NCI-H748 (cell line): ENCODE measurements at regions not wholly inside any gene's neighbourhood (a gene's known extent, or its start where the extent isn't known, plus 50 kb on each side); places are given as distances from the start of the nearest gene placed in this dataset.
"Not testable (repeated sequence)": the region's sequence is repeated elsewhere in the genome, so short reads cannot be mapped to it uniquely, and the experiment has no call there.

Source experiments
- DNase-seq: peaks from one replicate; lab custom pipeline; 2025; ENCODE audit not compliant: unreplicated experiment; lab: John Stamatoyannopoulos, UW

DNA sequence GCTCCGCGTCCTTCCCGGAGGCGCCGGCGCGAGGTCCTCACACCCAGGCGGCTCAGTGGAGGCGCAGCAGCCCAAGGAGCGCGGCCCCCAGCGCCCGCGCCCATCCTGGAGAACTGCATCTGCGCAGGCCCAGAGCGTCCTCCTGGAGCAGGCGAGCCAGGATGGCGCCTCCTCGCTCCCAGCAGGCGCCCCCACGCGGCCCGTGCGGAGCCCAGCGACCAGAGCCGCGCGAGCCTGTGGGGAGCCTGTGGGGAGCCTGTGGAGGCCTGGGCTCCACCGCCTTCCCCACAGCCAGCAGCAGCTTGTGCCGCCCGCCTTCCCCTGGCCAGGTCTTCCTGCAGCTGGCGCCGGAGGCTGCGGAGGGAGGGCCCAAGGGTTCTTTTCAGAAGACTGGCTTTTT is 953.9 kb downstream of the TMEM121 start:
- DNase-seq, result not testable (repeated sequence)

DNA sequence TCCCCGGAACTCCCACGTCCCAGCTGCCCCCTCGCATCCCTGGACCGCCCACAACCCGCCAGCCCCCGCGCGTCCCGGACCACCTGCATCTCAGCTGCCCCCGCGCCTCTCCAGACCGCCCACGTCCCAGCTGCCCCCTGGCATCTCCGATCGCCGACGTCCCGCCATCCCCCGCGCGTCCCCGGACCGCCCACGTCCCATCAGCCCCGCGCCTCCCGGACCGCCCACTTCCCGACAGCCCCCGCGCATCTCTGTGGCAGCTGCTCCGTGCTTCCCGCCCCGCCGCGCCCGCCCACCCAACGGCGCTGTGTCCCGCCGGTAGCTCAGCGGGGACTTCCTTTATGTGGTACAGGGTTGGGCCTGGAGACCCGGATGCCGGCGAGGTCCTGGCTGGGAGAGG is 955.8 kb downstream of the TMEM121 start:
- not testable (repeated sequence) for DNase-seq

DNA sequence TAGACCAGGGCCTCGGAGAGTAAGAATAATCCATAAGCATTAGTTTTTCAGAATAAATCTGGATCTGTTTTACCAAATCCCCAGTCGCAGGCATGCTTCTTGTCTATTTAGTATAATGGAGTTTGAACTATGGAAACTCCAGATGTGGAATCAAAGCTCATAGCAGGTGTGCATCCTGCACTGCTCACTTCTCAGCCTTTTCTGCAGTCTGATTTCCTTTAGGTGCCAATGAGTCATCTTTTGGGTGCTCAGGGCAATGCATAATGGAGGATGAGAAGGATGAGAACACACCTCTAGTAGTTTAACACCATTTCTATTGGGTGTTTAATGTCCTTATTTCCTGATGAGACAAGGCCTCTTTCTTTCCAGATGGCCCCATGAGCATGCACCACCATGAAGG is 961.2 kb downstream of the TMEM121 start:
- DNase-seq, result no peak

DNA sequence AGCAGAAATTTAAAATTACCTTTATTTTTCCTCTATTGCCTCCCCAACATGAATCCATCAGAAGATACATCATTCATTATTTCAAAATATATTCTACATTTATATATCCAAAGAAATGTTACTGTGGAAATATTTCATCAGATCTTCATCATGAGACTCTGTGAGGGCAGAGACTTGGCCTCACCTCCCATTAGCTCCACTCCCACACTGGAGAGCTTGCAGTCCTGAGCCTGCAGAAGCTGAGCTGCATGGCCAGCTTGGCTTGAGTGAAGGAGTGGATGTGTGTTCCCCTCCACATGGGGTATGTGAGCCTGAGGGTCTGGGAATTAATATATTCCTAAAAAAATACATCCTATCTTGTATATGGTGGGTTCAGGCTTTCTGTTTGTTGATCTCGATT is 961.9 kb downstream of the TMEM121 start:
- no peak for DNase-seq

DNA sequence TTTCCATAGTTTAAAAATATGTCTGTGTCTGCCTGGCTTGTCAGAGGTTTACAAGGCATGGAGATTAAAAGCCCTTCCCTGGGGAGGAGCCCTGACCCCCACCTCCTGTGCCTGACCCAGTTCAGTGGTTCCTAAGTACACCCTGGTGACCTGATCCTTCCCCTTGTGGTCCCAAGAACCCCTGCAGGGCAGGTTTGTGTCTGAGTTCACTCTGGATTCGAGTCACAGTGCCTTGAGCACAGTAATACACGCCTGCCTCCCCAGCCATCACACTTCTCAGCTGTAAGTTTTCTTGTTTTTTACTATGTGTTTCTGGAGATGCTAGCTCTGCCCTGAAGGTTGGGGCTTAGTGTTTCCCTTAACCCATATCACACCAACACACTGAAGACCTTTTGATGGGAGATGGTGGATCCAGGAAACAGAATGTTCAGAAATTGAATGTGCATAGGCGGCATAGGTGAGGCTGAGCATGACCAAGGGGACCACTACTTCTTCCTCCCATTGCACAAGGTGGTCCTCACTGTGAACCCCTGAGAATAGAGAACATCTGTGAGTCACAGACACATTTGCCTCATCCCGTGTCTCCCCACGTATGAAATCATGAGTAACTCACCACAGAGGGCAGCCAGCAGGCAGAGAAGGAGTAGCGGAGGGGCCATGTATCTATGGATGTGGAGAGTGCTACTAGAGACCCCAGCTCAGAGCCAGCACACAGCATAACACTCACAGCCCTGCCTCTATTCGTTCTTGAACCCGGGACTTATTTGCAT is 962.9 kb downstream of the TMEM121 start:
- DNase-seq, result no peak

DNA sequence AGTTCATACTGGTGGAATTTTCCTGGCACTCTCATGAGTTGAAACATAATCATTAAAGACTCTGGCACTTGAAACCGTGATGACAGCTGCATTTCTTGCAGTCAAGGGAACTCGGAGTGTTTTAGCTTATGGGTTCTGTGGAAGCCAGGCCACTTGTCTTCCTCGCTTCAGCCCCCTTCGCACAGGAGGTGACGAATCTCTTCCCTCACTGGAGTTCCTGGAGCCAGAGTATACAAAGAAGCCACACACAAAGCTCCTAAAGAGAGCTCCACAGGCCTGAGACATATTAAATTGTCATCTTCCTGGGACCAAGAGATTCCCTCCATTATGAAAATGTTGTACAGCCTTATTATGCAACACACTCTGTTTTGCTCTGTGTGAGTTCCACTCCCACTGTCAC is 964.1 kb downstream of the TMEM121 start:
- no peak for DNase-seq

DNA sequence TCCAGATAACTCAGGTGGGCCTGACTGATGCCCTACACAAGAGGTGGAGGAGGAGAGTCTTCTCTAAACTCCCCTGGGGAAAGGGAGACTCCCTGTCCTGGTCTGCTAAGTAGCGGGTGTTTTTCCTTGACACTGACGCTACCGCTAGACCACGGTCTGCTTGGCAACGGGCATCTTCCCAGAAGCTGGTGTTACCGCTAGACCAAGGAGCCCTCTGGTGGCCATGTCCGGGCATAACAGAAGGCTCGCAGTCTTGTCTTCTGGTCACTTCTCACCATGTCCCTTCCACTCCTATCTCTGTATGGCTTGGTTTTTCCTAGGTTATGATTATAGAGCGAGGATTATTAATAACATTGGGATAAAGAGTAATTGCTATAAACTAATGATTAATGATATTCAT is 965.5 kb downstream of the TMEM121 start:
- DNase-seq, result no peak

DNA sequence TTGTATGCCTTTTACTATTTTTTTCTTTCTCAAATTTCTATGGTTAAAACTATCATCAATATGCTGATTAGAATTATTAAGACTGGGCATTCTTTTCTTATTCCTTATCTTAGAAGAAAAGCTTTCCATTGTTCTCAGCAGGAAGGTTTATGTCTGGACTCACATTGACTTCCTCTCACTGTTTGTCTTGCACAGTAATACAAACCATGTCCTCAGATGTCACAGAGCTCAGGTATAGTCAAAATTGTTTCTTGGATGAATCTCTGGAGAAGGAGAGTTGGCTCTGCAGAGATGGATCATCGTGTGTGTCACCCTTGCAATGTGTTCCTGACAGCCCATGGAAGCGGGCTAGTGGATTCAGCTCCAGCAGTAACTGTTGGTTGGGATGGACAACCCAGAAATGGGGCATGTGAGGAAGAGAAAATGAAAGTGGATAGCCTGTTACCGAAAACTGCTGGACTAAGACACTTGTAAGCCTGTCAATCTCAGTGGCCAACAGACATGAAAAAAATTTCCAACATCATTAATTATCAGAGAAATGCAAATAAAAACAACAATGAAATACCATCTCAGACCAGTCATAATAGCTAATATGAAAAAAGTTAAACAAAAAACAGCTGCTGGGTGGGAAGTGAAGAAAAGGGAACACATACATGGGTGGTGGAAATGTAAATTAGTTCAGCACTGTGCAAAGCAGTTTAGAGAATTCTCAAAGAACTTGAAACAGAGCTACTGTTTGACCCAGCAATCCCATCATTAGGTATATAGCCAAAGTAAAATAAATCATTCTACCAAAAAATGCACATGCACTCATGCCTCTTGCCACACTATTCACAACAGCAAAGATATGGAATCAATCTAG is 967.8 kb downstream of the TMEM121 start:
- no peak for DNase-seq

DNA sequence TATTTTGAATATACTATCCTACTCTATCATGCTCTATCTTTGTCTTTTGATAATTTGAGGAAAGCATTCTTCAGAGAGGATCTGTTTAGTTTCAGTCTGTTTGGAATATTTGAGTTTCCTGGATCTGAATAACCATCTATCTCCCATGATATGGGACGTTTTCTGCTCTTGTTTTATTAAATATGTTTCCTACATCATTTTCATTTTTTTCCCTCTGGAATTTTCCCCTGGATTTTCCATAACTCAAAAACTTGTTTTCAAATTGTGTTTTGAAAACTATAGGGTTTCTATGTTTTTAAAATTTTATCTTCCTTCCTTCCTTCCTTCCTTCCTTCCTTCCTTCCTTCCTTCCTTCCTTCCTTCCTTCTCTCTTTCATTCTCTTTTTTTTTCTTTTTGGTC is 974.2 kb downstream of the TMEM121 start:
- no peak for DNase-seq

DNA sequence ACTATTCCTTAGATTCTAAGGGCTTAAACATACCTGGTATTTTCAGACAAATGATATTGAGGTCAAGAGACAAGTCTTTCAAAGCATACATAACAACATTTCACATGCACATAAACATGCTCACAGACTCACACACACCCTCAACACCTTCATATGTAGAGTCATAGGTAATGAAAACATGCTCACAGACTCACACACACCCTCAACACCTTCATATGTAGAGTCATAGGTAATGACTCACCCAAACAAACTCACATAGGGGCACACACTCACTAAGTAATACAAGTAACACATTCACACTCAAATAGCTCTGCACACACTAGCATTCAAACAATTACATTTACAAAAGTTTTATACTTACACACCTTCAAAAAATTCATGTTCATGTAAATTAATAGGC is 975.5 kb downstream of the TMEM121 start:
- no peak for DNase-seq

DNA sequence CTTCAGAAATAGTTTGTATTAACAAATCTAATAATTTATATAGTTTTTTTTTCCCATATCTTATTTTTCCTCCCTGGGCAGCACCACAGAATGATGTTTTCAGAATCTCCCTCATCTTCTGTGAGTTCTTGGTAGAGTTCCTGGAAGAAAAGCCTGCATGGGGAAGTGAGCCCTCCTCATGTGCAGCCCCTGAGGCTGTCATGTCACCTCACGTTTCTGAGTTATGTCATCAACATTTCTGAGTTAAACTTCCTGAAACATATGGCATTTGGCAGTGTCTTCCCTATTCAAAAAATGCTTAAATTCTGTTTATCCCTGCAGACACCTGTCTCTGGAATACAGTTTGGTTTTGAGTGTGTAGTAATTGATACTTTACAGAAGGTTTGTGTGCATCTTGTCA is 979.0 kb downstream of the TMEM121 start:
- no peak for DNase-seq

DNA sequence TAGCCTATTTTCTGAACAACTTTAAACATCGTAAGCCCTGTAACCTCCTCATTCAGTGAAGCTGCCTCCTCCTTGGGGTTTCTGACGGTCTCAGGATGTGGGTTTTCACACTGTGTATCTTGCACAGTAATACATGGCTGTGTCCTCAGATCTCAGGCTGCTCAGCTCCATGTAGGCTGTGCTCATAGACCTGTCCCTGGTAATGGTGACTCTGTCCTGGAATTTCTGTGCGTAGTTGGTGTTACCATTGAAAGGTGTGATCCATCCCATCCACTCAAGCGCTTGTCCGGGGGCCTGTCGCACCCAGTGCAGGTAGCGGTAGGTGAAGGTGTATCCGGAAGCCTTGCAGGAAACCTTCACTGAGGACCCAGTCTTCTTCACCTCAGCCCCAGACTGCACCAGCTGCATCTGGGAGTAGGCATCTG is 980.5 kb downstream of the TMEM121 start:
- DNase-seq, result no peak

DNA sequence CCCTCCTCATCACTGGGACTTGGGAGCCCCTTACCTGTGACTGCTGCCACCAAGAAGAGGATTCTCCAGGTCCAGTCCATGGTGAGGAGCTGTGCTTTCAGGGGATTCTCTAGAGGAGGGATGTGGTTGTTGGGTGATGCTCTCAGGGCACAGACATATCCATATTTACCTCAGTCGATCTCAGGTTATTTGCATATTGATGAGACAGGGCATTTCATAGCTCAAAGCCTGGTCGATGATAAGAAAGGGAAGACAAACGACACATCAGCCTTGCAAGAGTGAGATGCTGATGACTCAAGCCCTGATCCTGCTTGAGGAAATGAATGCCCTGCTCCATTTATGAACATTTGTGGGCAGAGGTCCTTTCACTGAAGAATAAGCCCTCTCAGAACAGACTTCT is 981.0 kb downstream of the TMEM121 start:
- DNase-seq, result no peak

DNA sequence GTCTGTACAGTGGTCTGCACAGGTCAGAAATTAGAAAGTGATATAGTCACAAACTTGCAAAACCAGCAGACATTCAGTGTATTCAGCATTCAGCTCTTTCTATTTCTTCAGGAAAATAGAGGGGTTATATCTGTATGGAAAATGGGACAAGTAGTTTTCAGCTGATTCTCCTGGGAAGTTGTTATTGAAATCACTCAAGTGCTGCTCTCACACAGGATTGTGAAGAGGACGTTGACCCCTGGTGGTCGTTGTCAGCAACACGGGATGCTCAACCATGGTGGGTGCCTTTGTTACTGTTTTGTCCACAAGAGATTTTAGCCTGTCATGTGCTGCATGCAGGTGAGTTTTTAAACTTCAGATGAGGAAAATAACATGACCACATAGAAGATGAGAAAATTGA is 981.8 kb downstream of the TMEM121 start:
- DNase-seq, result no peak

DNA sequence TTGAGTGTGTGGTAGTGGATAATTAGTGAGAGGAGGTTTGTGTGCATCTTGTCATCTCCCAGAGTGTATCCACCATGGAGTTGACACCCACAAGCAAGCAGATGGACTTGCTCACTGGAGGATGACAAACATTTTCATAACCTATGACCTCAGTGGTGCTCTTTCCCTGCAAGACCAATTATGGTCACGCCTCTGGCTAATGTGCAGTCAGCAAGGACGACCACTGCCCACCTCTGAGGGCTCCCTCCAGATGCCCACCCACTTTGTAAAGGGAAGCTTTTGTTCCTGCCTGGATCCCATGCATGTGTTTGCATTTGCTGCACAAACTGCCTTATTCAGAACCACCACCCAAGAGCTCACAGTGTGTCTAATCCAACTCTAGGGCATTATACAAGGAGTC is 982.8 kb downstream of the TMEM121 start:
- DNase-seq, result no peak

DNA sequence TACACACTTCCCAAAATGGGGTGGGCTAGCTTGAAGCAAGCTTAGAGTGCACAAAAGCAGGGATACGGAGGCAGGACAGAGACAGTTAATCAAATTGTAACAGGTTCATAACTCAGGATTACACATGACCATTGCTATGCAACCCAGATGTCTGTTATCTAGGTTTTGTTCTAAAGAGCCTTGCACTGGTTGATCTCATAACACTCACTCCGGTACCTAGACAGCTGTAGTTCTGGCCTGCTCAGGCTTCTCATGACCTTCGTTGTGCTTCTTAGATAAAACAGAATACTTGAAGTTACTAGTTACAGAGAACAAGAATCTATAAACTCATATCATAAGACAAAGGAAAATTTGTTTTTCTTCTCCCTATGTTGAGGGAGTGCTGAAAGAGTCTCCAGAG is 983.4 kb downstream of the TMEM121 start:
- DNase-seq, result no peak

DNA sequence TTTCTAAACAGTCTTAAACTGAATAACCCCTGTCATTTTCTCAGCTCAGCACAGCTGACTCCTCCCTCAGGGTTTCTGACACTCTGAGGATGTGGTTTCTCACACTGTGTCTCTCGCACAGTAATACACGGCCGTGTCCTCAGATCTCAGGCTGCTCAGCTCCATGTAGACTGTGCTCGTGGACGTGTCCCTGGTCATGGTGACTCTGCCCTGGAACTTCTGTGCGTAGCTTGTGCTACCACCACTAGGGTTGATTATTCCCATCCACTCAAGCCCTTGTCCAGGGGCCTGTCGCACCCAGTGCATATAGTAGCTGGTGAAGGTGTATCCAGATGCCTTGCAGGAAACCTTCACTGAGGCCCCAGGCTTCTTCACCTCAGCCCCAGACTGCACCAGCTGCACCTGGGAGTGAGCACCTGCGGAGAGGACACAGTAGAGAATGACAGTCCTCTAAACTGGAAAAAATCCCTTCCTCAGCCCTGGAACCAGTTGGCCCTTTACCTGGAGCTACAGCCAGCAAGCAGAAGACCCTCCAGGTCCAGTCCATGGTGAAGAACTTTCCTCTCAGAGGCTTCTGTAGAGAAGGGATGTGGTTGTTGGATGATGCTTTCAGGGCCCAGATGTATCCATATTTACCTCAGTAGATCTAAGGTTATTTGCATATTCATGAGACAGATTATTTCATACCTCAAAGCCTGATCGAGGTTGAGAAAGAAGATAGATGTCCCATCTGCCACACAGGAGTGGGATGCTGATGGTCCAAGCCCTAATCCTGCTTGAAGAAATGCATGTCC is 984.8 kb downstream of the TMEM121 start:
- no peak for DNase-seq

DNA sequence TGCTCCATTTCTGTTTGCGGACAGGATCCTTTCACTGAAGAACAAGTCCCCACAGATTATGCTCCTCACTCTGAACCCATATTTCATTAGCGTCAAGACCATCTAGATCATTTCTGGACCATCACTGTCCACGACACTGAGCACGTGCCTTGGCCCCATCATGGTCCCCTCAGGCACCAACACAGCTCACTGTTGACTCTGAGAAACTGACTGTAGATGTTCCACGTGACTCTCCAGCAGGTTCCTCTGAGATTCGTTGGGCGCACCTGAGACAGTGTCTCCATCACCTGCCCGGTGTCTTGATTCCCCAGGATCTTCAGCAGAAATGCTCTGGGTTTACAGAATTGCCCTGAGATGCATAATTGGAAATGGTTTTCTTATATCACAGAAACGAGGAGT is 985.4 kb downstream of the TMEM121 start:
- DNase-seq, result no peak

DNA sequence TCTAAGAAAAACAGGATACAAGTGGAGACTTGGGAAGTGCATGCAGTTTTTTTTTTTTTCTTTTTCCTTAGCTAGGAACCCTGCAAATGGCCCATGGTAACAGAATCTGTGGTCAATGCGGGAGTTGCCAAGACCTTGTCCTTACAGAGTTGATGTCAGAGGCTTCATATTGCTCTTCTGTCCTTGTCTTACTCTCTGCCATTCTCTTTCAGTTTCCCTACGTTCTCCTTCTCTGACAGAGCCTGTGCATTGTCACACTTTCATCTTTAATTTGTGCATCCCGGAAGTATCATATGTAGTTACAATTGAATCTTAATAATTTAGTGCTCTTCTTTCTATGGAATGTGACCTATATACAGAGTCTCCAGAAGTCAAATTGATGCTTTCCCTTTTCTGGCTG is 986.9 kb downstream of the TMEM121 start:
- no peak for DNase-seq

DNA sequence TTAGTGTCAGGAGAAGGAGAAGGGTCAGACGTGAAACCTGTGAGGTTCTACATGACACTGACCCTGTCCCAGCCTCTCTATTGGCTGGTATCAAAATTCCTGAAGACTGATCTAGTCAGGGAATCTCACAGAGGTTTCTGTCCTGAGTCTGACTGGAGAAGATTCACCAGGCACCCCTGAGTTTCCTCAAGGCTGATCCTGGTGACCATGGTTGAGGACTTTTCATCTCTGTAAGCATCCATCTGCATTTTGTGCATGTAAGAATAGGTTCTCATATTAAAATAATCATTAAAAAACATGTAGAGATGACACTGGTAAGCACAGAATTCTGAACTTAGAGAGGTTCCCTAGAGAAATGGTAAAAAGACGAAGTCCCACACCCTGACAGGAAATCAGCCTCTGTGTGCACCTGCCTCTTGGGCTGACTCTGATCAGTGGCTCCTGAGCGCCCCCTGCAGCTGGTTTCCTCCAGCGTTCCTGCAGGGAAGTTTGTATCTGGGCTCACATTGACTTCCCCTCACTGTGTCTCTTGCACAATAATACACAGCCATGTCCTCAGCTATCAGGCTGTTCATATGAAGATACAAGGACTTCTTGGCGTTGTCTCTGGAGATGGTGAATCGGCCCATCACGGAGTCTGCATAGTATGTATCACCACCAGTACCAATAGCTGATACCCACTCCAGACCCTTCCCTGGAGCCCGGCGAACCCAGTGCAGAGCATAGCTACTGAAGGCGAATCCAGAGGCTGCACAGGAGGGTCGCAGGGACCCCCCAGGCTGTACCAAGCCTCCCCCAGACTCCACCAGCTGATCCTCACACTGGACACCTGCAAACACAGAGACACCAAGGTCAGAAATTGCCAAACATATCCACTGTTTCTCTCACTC is 991.9 kb downstream of the TMEM121 start:
- DNase-seq, result peak; percentile 47

DNA sequence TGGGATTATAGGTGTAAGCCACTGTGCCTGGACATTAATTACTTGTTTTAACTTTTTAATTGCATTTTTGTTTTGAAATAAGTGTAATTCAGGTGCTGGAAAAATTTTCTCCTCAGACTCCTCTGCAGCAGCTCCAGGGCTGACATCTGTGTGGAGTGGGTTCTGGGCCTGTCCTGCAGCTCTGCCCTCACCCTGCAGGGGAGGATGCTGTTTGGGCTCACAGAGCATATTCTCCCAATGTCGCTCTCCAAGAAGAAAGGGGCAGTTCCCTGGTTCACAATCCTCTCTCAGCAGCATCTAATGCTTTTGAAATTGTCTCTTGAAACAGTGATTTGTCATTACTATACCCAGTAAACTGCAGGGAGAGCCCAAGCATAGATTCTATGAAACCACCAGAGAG is 995.7 kb downstream of the TMEM121 start:
- DNase-seq, result not testable (repeated sequence)
